ENCODE measurements at regions not wholly inside any gene's neighbourhood (a gene's known extent, or its start where the extent isn't known, plus 50 kb on each side); places are given as distances from the start of the nearest gene placed in this dataset.
A peak's percentile ranks its signal among the peaks of the same experiment; 100 is the strongest.

- no peak for TF ChIP-seq EZH2phosphoT487 (IDR thresholded peaks at IDR 0.05; ENCODE audit: borderline replicate concordance, low read length)
- TF ChIP-seq EZH2 (IDR thresholded peaks at IDR 0.05; ENCODE audit: low read length, unreplicated experiment) = no peak
- TF ChIP-seq CTCF (conservative IDR thresholded peaks at IDR 0.05; ENCODE audit: low read depth, low read length) = no peak
- Histone ChIP-seq H3K4me1 (ENCODE audit: insufficient read depth, low read length) (no peaks in the 10 kb centered on the region; the same call in 1 of the 2 replicates), H2AFZ (ENCODE audit: low read length) (no peak overlapping the region), H3K27ac (ENCODE audit: low read length) (no peak overlapping the region), H3K9me3 (ENCODE audit: low read length) (no peaks in the 10 kb centered on the region), H3K4me2 (ENCODE audit: low read length) (no peak overlapping the region), H3K27me3 (ENCODE audit: low read length) (peaks cover 14% of the 10 kb centered on the region), H3K9me2 (replicated peaks; ENCODE audit: low read length) (no peaks in the 10 kb centered on the region), H4K20me1 (ENCODE audit: low read length) (no peaks in the 10 kb centered on the region), H3K4me3 (ENCODE audit: low read length) (no peak overlapping the region), H3K36me3 (ENCODE audit: low read depth, low read length) (no peaks in the 10 kb centered on the region), H3K79me2 (ENCODE audit: low read length) (no peaks in the 10 kb centered on the region), H3F3A (ENCODE audit: low read length, unreplicated experiment) (no peaks in the 10 kb centered on the region), H3K9ac (ENCODE audit: low read length) (no peak overlapping the region)
- DNase-seq = peak; percentile 7
- ChIA-PET POLR2A (ENCODE audit: unreplicated experiment) (no interaction called here), CTCF (interaction anchor here (1.5 kb wide), 1 partner anchor 185 kb away, joined by 29 read pairs; no protein-coding TSS in a partner anchor)
- no peak for ATAC-seq
- intact Hi-C loops (cut with micrococcal nuclease) = no loop called here
- BruUV-seq (replicated peaks) = no TSS peak
These were observed 90.0 kb downstream of the DHRS2 start for GRCh38 chr14:23725980-23726710.

- H3K4me2 ChIP-seq (ENCODE audit: low read length) = no peak overlapping the region
- no peaks in the 10 kb centered on the region for H3K36me3 ChIP-seq (ENCODE audit: low read depth, low read length)
- ChIA-PET POLR2A (ENCODE audit: unreplicated experiment) (no interaction called here), CTCF (interaction anchor here (0.6 to 1.5 kb wide), 4 partner anchors 62 to 205 kb away, joined by 3 to 29 read pairs (median 3); no protein-coding TSS in a partner anchor)
- no peak overlapping the region for H3K27ac ChIP-seq (ENCODE audit: low read length)
- no peak overlapping the region for H3K9ac ChIP-seq (ENCODE audit: low read length)
- H4K20me1 ChIP-seq (ENCODE audit: low read length) = no peaks in the 10 kb centered on the region
- no peaks in the 10 kb centered on the region for H3F3A ChIP-seq (ENCODE audit: low read length, unreplicated experiment)
- H3K9me3 ChIP-seq (ENCODE audit: low read length) = no peaks in the 10 kb centered on the region
- H3K79me2 ChIP-seq (ENCODE audit: low read length) = no peaks in the 10 kb centered on the region
- peak; percentile 87 for ATAC-seq
- peak; percentile 77 for DNase-seq
- no peak overlapping the region for H2AFZ ChIP-seq (ENCODE audit: low read length)
- H3K9me2 ChIP-seq (replicated peaks; ENCODE audit: low read length) = no peaks in the 10 kb centered on the region
- 0 out of 2 replicates have a peak, but pooled peaks cover 7% of the 10 kb centered on the region for H3K27me3 ChIP-seq (ENCODE audit: low read length)
- no peak overlapping the region for H3K4me3 ChIP-seq (ENCODE audit: low read length)
- H3K4me1 ChIP-seq (ENCODE audit: insufficient read depth, low read length) = no peaks in the 10 kb centered on the region; the same call in 1 of the 2 replicates
- intact Hi-C loops (cut with micrococcal nuclease) = loop anchor here (1.0 kb wide), 2 partner anchors 183 to 203 kb away; no protein-coding TSS in a partner anchor
- no peak for TF ChIP-seq EZH2 (IDR thresholded peaks at IDR 0.05; ENCODE audit: low read length, unreplicated experiment)
- peak; percentile 72 for TF ChIP-seq CTCF (conservative IDR thresholded peaks at IDR 0.05; ENCODE audit: low read depth, low read length)
- no TSS peak for BruUV-seq (replicated peaks)
These were observed 91.6 kb downstream of the DHRS2 start for GRCh38 chr14:23727566-23728335.

Measured in PC-3 (cell line).